ENCODE measurements at regions not wholly inside any gene's neighbourhood (a gene's known extent, or its start where the extent isn't known, plus 50 kb on each side); places are given as distances from the start of the nearest gene placed in this dataset.

GRCh38 chr5:158289967-158290366 is 431.0 kb upstream of the CLINT1 start:
- intact Hi-C loops (cut with DNase I; ENCODE audit: low total_unique reads) = no loop called here
- Histone ChIP-seq H3K27ac (no peak overlapping the region), H3K4me1 (no peaks in the 10 kb centered on the region), H3K27me3 (no peaks in the 10 kb centered on the region), H3K36me3 (no peaks in the 10 kb centered on the region), H3K4me3 (no peak overlapping the region), H3K9me3 (no peaks in the 10 kb centered on the region)
- ATAC-seq = no peak
- TF ChIP-seq CTCF (IDR thresholded peaks at IDR 0.05 in 4 of 5, conservative IDR thresholded peaks at IDR 0.05 in 1 of 5) (no peak), POLR2A (IDR thresholded peaks at IDR 0.05) (no peak)
- in situ Hi-C loops (cut with MboI; ENCODE audit: low sequenced_read_pairs in 4 of 4) = no loop called here
- no peak for DNase-seq

- no peaks in the 10 kb centered on the region for H3K9me3 ChIP-seq
- no peaks in the 10 kb centered on the region for H3K36me3 ChIP-seq
- no peak for ATAC-seq
- H3K4me3 ChIP-seq = no peak overlapping the region
- TF ChIP-seq POLR2A (IDR thresholded peaks at IDR 0.05) = no peak
- no peak for TF ChIP-seq CTCF (IDR thresholded peaks at IDR 0.05 in 4 of 5, conservative IDR thresholded peaks at IDR 0.05 in 1 of 5)
- intact Hi-C loops (cut with DNase I; ENCODE audit: low total_unique reads) = no loop called here
- H3K27me3 ChIP-seq = no peaks in the 10 kb centered on the region
- no peak for DNase-seq
- H3K4me1 ChIP-seq = no peaks in the 10 kb centered on the region
- no peak overlapping the region for H3K27ac ChIP-seq
- in situ Hi-C loops (cut with MboI; ENCODE audit: low sequenced_read_pairs in 4 of 4) = no loop called here
These were observed 429.3 kb upstream of the CLINT1 start for GRCh38 chr5:158288272-158288657.

GRCh38 chr5:158287643-158288271 is 428.8 kb upstream of the CLINT1 start:
- in situ Hi-C loops (cut with MboI; ENCODE audit: low sequenced_read_pairs in 4 of 4) (no loop called here), intact Hi-C loops (cut with DNase I; ENCODE audit: low total_unique reads) (no loop called here)
- TF ChIP-seq POLR2A (IDR thresholded peaks at IDR 0.05) = no peak
- no peak for TF ChIP-seq CTCF (IDR thresholded peaks at IDR 0.05 in 4 of 5, conservative IDR thresholded peaks at IDR 0.05 in 1 of 5)
- Histone ChIP-seq H3K27ac (no peak overlapping the region), H3K4me3 (no peak overlapping the region), H3K36me3 (no peaks in the 10 kb centered on the region), H3K4me1 (no peaks in the 10 kb centered on the region), H3K27me3 (no peaks in the 10 kb centered on the region), H3K9me3 (no peaks in the 10 kb centered on the region)
- no peak for ATAC-seq
- peak in 1 of 2 donors; percentile 17 for DNase-seq

DNA sequence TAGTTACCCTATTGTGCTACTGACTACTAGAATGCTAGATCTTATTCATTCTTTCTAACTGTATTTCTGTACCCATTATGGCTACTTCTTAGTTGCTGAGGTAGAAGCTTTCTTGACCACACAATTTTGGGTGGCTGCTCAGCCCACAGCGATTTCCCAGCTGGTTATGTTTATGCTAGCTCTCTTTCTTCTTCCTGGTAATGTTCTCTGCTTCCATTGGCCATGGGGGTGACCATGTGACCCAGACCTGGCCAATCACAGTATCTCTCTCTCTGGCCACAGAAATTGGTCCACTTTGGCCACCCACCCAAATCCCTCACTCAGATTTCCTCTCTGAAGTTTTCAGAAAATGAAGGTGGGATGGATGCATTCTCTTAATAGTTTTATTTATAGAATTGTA is 427.9 kb upstream of the CLINT1 start:
- Histone ChIP-seq H3K27ac (no peak overlapping the region), H3K4me1 (no peaks in the 10 kb centered on the region), H3K4me3 (no peak overlapping the region), H3K36me3 (no peaks in the 10 kb centered on the region), H3K9me3 (no peaks in the 10 kb centered on the region), H3K27me3 (no peaks in the 10 kb centered on the region)
- ATAC-seq (no peak), DNase-seq (no peak)
- in situ Hi-C loops (cut with MboI; ENCODE audit: low sequenced_read_pairs in 4 of 4) = no loop called here
- intact Hi-C loops (cut with DNase I; ENCODE audit: low total_unique reads) = no loop called here
- TF ChIP-seq CTCF (IDR thresholded peaks at IDR 0.05 in 4 of 5, conservative IDR thresholded peaks at IDR 0.05 in 1 of 5) (no peak), POLR2A (IDR thresholded peaks at IDR 0.05) (no peak)

- no peak for TF ChIP-seq POLR2A (IDR thresholded peaks at IDR 0.05)
- TF ChIP-seq CTCF (IDR thresholded peaks at IDR 0.05 in 4 of 5, conservative IDR thresholded peaks at IDR 0.05 in 1 of 5) = no peak
- intact Hi-C loops (cut with DNase I; ENCODE audit: low total_unique reads) = no loop called here
- DNase-seq = no peak
- H3K4me3 ChIP-seq = no peak overlapping the region
- H3K4me1 ChIP-seq = no peaks in the 10 kb centered on the region
- no peak overlapping the region for H3K27ac ChIP-seq
- no peak for ATAC-seq
- H3K36me3 ChIP-seq = no peaks in the 10 kb centered on the region
- in situ Hi-C loops (cut with MboI; ENCODE audit: low sequenced_read_pairs in 4 of 4) = no loop called here
- H3K27me3 ChIP-seq = no peaks in the 10 kb centered on the region
- no peaks in the 10 kb centered on the region for H3K9me3 ChIP-seq
These were observed 426.8 kb upstream of the CLINT1 start for GRCh38 chr5:158285698-158286097.

Data from gastrocnemius medialis (tissue), 4 donors.